ENCODE measurements at regions not wholly inside any gene's neighbourhood (a gene's known extent, or its start where the extent isn't known, plus 50 kb on each side); places are given as distances from the start of the nearest gene placed in this dataset.

- intact Hi-C loops (cut with micrococcal nuclease; ENCODE audit: unreplicated experiment): no loop called here
- RAD21 ChIA-PET (ENCODE audit: unreplicated experiment): no interaction called here
- BruUV-seq (replicated peaks): no TSS peak
Measured at GRCh38 chr16:73840728-73841127, 455.9 kb upstream of the PSMD7 start.

More at GRCh38 chr16:73840728-73841127, 455.9 kb upstream of the PSMD7 start:
- H3K9ac ChIP-seq (ENCODE audit: control insufficient read depth, insufficient read depth, low read length): no peak overlapping the region
- DNase-seq (ENCODE audit: low read depth, low spot score) (no peak), FAIRE-seq (no peak), ATAC-seq (no peak)
- ChIA-PET CTCF (no interaction called here), SMC1A (ENCODE audit: uncharacterized antibody, unreplicated experiment) (no interaction called here), POLR2A (no interaction called here)
- H3K9me3 ChIP-seq (replicated peaks; ENCODE audit: control insufficient read depth, insufficient read depth, low read length): no peaks in the 10 kb centered on the region
- 9% methylated on average over 4 of the region's 4 CpGs for WGBS (ENCODE audit: insufficient coverage, insufficient replicate concordance, low lambda C conversion rate, missing lambda C conversion rate)
- no peak for TF ChIP-seq TCF3 (IDR thresholded peaks at IDR 0.05; ENCODE audit: borderline replicate concordance, insufficient read depth, low read depth, low read length)
- no peak for TF ChIP-seq NR2C2 (IDR thresholded peaks at IDR 0.05; ENCODE audit: borderline replicate concordance, control insufficient read depth, insufficient read length, low read depth)
- no peak for TF ChIP-seq SRF (IDR thresholded peaks at IDR 0.05; ENCODE audit: low read depth in 2 of 2, low read length in 2 of 2)
- no peak for TF ChIP-seq ZNF274 (IDR thresholded peaks at IDR 0.05; ENCODE audit: insufficient read depth, insufficient read length)
- no peak for TF ChIP-seq KAT2A (conservative IDR thresholded peaks at IDR 0.05; ENCODE audit: control insufficient read depth, low read depth, low read length)
- no peak for TF ChIP-seq ZNF384 (IDR thresholded peaks at IDR 0.05; ENCODE audit: borderline replicate concordance, low read depth, low read length)
- TF ChIP-seq, protein P1, sequence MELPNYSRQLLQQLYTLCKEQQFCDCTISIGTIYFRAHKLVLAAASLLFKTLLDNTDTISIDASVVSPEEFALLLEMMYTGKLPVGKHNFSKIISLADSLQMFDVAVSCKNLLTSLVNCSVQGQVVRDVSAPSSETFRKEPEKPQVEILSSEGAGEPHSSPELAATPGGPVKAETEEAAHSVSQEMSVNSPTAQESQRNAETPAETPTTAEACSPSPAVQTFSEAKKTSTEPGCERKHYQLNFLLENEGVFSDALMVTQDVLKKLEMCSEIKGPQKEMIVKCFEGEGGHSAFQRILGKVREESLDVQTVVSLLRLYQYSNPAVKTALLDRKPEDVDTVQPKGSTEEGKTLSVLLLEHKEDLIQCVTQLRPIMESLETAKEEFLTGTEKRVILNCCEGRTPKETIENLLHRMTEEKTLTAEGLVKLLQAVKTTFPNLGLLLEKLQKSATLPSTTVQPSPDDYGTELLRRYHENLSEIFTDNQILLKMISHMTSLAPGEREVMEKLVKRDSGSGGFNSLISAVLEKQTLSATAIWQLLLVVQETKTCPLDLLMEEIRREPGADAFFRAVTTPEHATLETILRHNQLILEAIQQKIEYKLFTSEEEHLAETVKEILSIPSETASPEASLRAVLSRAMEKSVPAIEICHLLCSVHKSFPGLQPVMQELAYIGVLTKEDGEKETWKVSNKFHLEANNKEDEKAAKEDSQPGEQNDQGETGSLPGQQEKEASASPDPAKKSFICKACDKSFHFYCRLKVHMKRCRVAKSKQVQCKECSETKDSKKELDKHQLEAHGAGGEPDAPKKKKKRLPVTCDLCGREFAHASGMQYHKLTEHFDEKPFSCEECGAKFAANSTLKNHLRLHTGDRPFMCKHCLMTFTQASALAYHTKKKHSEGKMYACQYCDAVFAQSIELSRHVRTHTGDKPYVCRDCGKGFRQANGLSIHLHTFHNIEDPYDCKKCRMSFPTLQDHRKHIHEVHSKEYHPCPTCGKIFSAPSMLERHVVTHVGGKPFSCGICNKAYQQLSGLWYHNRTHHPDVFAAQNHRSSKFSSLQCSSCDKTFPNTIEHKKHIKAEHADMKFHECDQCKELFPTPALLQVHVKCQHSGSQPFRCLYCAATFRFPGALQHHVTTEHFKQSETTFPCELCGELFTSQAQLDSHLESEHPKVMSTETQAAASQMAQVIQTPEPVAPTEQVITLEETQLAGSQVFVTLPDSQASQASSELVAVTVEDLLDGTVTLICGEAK (IDR thresholded peaks at IDR 0.05; ENCODE audit: borderline replicate concordance): no peak
- TF ChIP-seq RELA (IDR thresholded peaks at IDR 0.05; ENCODE audit: borderline replicate concordance, partially characterized antibody): no peak
- TF ChIP-seq ZNF622 (IDR thresholded peaks at IDR 0.05): no peak
- no peak for TF ChIP-seq SMARCA5 (IDR thresholded peaks at IDR 0.05)
- H3K27ac ChIP-seq (ENCODE audit: control insufficient read depth, insufficient read depth): no peak overlapping the region
- in situ Hi-C loops (cut with MboI): no loop called here
- H3K36me3 ChIP-seq (ENCODE audit: control insufficient read depth in 2 of 2, insufficient read depth in 2 of 2, low read length in 1 of 2): no peaks in the 10 kb centered on the region
- H3K4me1 ChIP-seq (ENCODE audit: control insufficient read depth, insufficient read depth, low read length): no peaks in the 10 kb centered on the region
- H4K20me1 ChIP-seq (ENCODE audit: control insufficient read depth, insufficient read depth): no peaks in the 10 kb centered on the region
- H3K4me3 ChIP-seq: no peak overlapping the region
- no peaks in the 10 kb centered on the region for H3K27me3 ChIP-seq (replicated peaks in 1 of 2; ENCODE audit: control insufficient read depth in 2 of 2, insufficient read depth in 2 of 2, low read length in 1 of 2)
- H2AFZ ChIP-seq (ENCODE audit: control insufficient read depth, low read depth, low read length): no peak overlapping the region
- H3K4me2 ChIP-seq (ENCODE audit: control insufficient read depth, insufficient read depth): no peak overlapping the region
- no peaks in the 10 kb centered on the region for H3K79me2 ChIP-seq (ENCODE audit: control insufficient read depth, insufficient read depth, low read length)
